ENCODE measurements at regions not wholly inside any gene's neighbourhood (a gene's known extent, or its start where the extent isn't known, plus 50 kb on each side); places are given as distances from the start of the nearest gene placed in this dataset.

DNA sequence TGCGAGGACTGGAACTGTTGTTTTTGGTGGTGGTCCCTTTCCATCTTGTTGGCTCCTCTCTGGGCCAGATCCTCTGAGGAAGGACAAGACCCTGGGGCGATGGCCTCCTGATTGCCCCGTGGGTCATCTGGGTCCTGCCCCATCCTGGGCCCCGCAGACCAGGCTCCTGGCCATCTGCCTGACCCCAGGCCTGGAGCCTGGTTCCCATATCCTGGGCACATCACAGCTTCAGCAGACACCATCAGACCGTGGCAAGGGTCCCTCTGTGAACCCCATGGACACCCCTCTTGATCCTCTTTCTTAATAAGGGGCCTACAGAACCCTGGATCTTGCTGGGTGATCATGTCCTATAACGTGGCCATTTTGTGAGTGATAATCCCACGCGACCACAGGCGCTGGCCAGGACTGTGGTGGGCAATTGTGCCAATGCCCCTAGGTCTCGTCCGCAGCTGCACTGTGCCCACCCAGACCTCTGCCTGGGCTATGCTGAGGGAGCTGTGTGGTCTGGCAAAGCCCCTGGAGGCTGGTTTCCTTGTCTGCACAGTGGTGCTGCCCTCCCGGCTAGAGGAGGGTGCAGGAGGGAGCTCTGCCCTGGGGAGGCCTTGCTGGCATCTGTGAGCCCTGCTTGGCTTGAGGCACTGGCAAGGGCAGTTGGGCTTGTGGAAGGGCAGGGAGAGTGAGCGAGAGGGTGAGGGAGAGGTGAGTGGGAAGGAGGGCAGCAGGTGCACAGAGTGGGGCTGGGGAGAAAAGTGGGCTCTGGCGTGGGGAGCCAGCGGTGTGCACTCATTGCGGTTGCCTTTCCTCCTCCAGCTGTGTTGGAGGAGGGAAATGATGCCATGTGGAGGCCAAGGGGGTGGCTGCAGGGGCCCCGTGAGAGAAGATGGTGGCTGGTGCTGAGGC is 53.1 kb upstream of the PRR23E start:
- no peak for DNase-seq

DNA sequence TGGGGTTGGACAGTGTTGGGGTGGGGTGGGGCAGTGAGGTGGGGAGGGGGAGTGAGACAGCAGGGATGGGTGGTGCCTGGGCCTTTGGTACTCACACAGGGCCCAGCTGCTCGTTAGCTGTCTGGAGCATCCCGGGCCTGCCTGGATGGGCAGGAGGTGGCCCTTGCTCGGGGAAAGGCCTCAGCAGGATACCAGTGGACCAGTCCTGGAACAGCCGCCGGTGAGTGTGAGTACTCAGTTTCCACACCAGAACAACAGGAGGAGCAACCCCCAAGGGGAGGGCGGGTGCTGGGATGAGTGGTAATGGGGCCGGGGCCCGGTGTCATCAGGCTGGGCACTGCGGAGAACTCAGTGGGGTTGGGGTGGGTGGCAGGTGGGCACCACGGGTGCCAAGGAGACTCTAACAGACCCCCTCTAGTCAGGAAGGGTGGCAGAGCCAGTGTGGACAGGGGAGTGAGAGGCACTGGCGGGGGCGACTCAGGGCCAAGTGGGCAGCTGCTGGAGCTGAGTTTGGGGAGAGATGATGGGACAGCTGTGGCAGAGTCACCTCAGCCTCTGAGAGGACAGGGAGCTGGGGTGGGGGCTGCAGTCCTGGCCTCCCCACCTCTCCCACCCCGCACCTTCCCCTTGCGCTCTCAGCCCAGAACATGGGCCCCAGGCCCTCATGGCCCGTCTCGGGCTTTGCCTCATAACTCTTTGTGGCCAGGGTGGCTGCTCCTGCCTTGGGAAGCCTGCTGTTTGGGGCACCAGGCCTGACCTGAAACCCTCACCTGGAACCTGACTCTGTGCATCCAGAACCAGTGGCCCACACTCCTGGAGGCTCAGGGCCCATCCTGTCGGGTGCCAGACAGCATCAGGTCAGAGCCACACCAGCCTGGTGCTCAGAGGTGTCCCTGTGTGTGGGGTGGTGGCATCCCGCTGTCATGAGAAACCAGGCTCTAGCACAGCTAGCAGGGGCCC is 52.1 kb upstream of the PRR23E start:
- DNase-seq = no peak

- no peak for DNase-seq
Measured at GRCh38 chr3:127141921-127142730, 50.8 kb upstream of the PRR23E start.
